Suprapubic skin (tissue), 4 donors: ENCODE measurements at regions not wholly inside any gene's neighbourhood (a gene's known extent, or its start where the extent isn't known, plus 50 kb on each side); places are given as distances from the start of the nearest gene placed in this dataset.

Experiments
- DNase-seq, 2 donors: peaks; one replicate each; pipeline ENCODE4 v3.0.0-alpha.2; 2019; ENCODE audit warnings: low spot score in 2 of 2
- H3K27ac ChIP-seq: fragments of 200-600 bp; sonication (generic); one replicate; pipeline ENCODE4 v1.5.1; 2019
- H3K27me3 ChIP-seq: fragments of 200-600 bp; sonication (generic); one replicate; pipeline ENCODE4 v1.5.1; 2019
- H3K36me3 ChIP-seq: fragments of 200-600 bp; sonication (generic); one replicate; pipeline ENCODE4 v1.5.1; 2019
- H3K4me1 ChIP-seq: fragments of 200-600 bp; sonication (generic); one replicate; pipeline ENCODE4 v1.5.1; 2019
- H3K4me3 ChIP-seq: fragments of 200-600 bp; sonication (generic); one replicate; pipeline ENCODE4 v1.5.1; 2019; ENCODE audit warnings: mild to moderate bottlenecking
- H3K9me3 ChIP-seq: fragments of 200-600 bp; sonication (generic); one replicate; pipeline ENCODE4 v1.5.1; 2019
- EP300 ChIP-seq: sonication (generic); formaldehyde crosslinking; IDR thresholded peaks from one replicate; pipeline ENCODE4 v1.6.1; 2017; ENCODE audit warnings: antibody characterized with exemption
- POLR2A ChIP-seq, 2 donors: fragments of 450-650 bp; IDR thresholded peaks; one replicate each; pipeline ENCODE4 v1.6.1; 2017; ENCODE audit warnings: antibody characterized with exemption in 2 of 2, mild to moderate bottlenecking in 2 of 2, moderate library complexity in 2 of 2
- POLR2AphosphoS5 ChIP-seq, 3 donors: sonication (generic); formaldehyde crosslinking; IDR thresholded peaks; one replicate each; pipeline ENCODE4 v1.6.1; 2017; ENCODE audit warnings: antibody characterized with exemption in 3 of 3
- WGBS: methylation state at CpG from one replicate; pipeline ENCODE4 v1.1.5; 2018; 5-methylcytosine and 5-hydroxymethylcytosine counted together
- TF ChIP-seq, protein P1 (sequence below), 2 donors: fragments of 200-600 bp in 1 of 2; fragments of 450-650 bp in 1 of 2; sonication (generic) in 1 of 2; IDR thresholded peaks; one replicate each; pipeline ENCODE4 v1.5.1; 2016 to 2019; ENCODE audit warnings: antibody characterized with exemption in 2 of 2, mild to moderate bottlenecking in 1 of 2, moderate library complexity in 1 of 2

DNA sequence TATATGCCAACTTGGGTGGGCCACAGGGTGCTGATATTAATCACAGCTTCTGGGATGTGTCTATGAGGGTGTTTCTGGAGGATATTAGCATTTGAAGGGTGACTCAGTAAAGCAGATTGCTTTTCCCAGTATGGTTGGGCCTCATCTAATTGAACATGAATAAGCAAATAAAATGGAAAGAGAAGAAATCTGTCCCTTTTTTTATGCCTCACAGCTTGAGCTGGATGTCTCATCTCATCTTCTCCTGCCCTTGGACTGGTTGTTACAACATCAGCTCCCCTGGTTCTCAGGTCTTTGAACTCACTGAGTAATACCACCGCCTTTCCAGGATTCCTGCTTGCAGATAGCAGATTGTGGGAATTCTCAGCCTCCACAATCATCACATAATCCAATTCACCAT, 1149.2 kb downstream of the PCDH18 start:
- 100% methylated on average over 1 of the region's 1 CpG for WGBS
- H3K4me1 ChIP-seq, result no peaks in the 10 kb centered on the region
- no peak overlapping the region for H3K4me3 ChIP-seq
- no peak for TF ChIP-seq EP300
- no peak for TF ChIP-seq POLR2AphosphoS5 (IDR thresholded peaks at IDR 0.05)
- TF ChIP-seq POLR2A (IDR thresholded peaks at IDR 0.05), result no peak
- TF ChIP-seq, protein P1, sequence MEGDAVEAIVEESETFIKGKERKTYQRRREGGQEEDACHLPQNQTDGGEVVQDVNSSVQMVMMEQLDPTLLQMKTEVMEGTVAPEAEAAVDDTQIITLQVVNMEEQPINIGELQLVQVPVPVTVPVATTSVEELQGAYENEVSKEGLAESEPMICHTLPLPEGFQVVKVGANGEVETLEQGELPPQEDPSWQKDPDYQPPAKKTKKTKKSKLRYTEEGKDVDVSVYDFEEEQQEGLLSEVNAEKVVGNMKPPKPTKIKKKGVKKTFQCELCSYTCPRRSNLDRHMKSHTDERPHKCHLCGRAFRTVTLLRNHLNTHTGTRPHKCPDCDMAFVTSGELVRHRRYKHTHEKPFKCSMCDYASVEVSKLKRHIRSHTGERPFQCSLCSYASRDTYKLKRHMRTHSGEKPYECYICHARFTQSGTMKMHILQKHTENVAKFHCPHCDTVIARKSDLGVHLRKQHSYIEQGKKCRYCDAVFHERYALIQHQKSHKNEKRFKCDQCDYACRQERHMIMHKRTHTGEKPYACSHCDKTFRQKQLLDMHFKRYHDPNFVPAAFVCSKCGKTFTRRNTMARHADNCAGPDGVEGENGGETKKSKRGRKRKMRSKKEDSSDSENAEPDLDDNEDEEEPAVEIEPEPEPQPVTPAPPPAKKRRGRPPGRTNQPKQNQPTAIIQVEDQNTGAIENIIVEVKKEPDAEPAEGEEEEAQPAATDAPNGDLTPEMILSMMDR (IDR thresholded peaks at IDR 0.05), result no peak
- no peak overlapping the region for H3K27ac ChIP-seq
- H3K9me3 ChIP-seq, result no peaks in the 10 kb centered on the region
- no peaks in the 10 kb centered on the region for H3K27me3 ChIP-seq
- DNase-seq, result no peak
- H3K36me3 ChIP-seq, result no peaks in the 10 kb centered on the region

DNA sequence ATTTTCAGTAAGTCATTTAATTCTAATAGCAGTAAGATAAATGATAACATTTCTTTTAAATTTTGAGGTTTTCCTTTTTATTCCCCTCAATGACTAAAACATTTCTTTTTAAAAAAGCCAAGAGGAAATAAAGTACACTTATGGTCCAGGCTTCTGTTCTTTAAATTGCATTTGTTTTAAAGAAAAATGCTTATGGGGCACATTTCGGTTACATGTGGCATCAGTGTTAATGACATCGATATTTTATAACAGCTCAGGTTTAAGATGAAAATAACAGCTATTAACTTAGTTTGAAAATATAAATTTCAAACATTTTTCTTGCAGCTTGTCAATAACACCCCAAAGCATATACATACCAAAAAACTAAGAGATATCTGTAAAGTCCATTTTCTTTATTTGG, 1161.1 kb downstream of the PCDH18 start:
- Histone ChIP-seq H3K4me3 (no peak overlapping the region), H3K27me3 (no peaks in the 10 kb centered on the region), H3K9me3 (no peaks in the 10 kb centered on the region), H3K36me3 (no peaks in the 10 kb centered on the region), H3K27ac (no peak overlapping the region), H3K4me1 (no peaks in the 10 kb centered on the region)
- TF ChIP-seq POLR2A (IDR thresholded peaks at IDR 0.05), result no peak
- no peak for TF ChIP-seq EP300
- DNase-seq, result no peak
- WGBS, result 96% methylated on average over 2 of the region's 2 CpGs

DNA sequence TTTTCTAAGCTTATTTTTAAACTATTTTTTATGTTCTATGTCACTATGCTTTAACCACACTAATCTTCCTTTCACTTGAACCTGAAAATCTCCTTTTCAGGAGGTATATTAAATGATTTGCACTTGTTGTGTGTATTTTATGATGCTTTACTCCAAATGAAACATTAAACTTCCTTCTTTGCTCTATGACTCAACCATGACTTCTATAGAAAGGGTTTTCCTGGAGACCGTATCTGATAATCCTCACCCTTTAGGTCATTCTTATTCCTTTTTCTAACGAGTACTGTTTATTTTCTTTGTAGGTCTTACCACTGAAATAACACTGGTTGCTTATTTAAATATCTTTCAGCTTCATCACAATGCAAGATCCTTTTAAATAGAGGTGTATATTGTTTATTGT, 1163.2 kb downstream of the PCDH18 start:
- TF ChIP-seq, protein P1 (IDR thresholded peaks at IDR 0.05), result no peak
- TF ChIP-seq POLR2A (IDR thresholded peaks at IDR 0.05) (no peak), POLR2AphosphoS5 (IDR thresholded peaks at IDR 0.05) (no peak)

DNA sequence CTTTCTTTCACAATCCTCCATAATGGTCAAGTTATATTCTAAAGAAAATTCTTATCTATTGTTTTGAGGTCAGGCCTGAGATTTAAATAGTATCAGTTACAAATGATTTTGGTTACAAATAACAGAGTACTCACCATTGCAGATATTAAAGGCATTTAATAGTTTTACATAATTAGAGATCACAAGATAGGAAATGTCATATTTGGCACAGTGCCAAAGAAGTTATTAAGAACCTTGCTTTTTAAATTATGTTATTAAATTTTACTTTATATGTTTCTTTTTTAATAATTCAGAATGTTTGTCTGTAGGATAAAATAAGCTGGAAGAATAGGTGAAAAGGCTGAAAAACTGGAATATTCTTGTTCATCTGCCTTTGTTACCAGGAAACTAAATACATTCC, 1174.7 kb downstream of the PCDH18 start:
- H3K4me3 ChIP-seq, result no peak overlapping the region
- no peaks in the 10 kb centered on the region for H3K9me3 ChIP-seq
- no peak for TF ChIP-seq POLR2AphosphoS5 (IDR thresholded peaks at IDR 0.05)
- no peak for TF ChIP-seq POLR2A (IDR thresholded peaks at IDR 0.05)
- TF ChIP-seq EP300, result no peak
- TF ChIP-seq, protein P1 (IDR thresholded peaks at IDR 0.05), result no peak
- H3K27ac ChIP-seq, result no peak overlapping the region
- H3K36me3 ChIP-seq, result no peaks in the 10 kb centered on the region
- H3K4me1 ChIP-seq, result no peaks in the 10 kb centered on the region
- H3K27me3 ChIP-seq, result no peaks in the 10 kb centered on the region
- DNase-seq, result no peak

More for the DNA sequence above, 1163.2 kb downstream of the PCDH18 start:
- H3K27ac ChIP-seq, result no peak overlapping the region
- H3K36me3 ChIP-seq, result no peaks in the 10 kb centered on the region
- DNase-seq, result no peak
- no peaks in the 10 kb centered on the region for H3K27me3 ChIP-seq
- no peaks in the 10 kb centered on the region for H3K9me3 ChIP-seq
- WGBS, result 74% methylated on average over 2 of the region's 2 CpGs
- no peak overlapping the region for H3K4me3 ChIP-seq
- H3K4me1 ChIP-seq, result no peaks in the 10 kb centered on the region

DNA sequence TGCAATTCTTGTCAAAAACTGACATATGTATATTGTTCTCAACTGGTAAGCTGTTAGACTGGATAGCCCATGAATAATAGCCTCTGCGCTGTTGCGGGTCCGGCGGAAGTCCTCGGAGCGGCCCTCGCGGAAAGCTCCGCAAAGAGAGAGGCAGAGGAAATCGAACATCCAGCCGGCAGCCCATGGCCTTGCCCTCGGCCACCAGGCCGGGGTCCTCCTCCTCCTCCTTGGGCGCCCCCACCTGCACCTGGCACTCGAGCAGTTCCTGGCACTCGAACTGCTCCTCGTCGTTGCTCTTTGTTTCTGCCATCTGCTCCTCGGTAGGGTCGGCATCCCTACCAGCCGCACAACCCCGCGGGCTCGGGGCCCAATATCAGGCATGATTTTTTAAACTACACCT, 1176.3 kb downstream of the PCDH18 start:
- DNase-seq, result no peak
- no peaks in the 10 kb centered on the region for H3K27me3 ChIP-seq
- H3K9me3 ChIP-seq, result no peaks in the 10 kb centered on the region
- H3K36me3 ChIP-seq, result no peaks in the 10 kb centered on the region
- H3K4me3 ChIP-seq, result no peak overlapping the region
- 92% methylated on average over 23 of the region's 24 CpGs for WGBS
- no peak for TF ChIP-seq POLR2A (IDR thresholded peaks at IDR 0.05)
- no peak for TF ChIP-seq POLR2AphosphoS5 (IDR thresholded peaks at IDR 0.05)
- TF ChIP-seq EP300, result no peak
- TF ChIP-seq, protein P1 (IDR thresholded peaks at IDR 0.05), result no peak
- no peak overlapping the region for H3K27ac ChIP-seq
- no peaks in the 10 kb centered on the region for H3K4me1 ChIP-seq

DNA sequence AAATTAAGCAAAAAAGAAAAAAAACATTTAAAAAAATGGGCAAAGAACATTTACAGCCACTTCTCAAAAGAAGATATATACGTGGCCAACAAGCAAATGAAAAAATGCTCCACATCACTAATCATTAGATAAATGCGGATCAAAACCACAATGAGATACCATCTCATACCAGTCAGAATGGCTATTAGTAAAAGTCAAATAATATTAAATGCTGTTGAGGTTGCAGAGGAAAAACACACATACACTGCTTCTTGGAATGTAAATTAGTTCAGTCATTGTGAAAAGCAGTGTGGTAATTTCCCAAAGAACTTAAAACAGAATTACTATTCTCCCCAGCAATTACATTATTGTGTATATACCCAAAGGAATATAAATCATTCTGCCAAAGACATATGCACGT, 1189.0 kb downstream of the PCDH18 start:
- Histone ChIP-seq H3K36me3 (no peaks in the 10 kb centered on the region), H3K4me1 (no peaks in the 10 kb centered on the region), H3K27ac (no peak overlapping the region), H3K9me3 (no peaks in the 10 kb centered on the region), H3K27me3 (no peaks in the 10 kb centered on the region), H3K4me3 (no peak overlapping the region)
- no peak for DNase-seq
- WGBS, result 81% methylated on average over 3 of the region's 3 CpGs
- TF ChIP-seq EP300 (no peak), POLR2AphosphoS5 (IDR thresholded peaks at IDR 0.05) (no peak), POLR2A (IDR thresholded peaks at IDR 0.05) (no peak)
- TF ChIP-seq, protein P1 (IDR thresholded peaks at IDR 0.05), result no peak
